Gastrocnemius medialis (tissue), 4 donors: ENCODE measurements at regions not wholly inside any gene's neighbourhood (a gene's known extent, or its start where the extent isn't known, plus 50 kb on each side); places are given as distances from the start of the nearest gene placed in this dataset.

Source experiments
- ATAC-seq, 2 donors: fragments of 150-250 bp; one replicate each; pipeline ENCODE4 v1.9.1; 2016
- DNase-seq, 2 donors: peaks; one replicate each; pipeline ENCODE4 v3.0.0-alpha.2; 2019
- H3K27ac ChIP-seq, 4 donors: fragments of 200-600 bp; sonication (generic); 1 replicate in 1 of 4; 2 replicates in 3 of 4; pipeline ENCODE4 v1.5.1; 2016 to 2018; ENCODE audit warnings: mild to moderate bottlenecking in 2 of 4, moderate library complexity in 1 of 4
- H3K27me3 ChIP-seq, 3 donors: fragments of 200-600 bp; sonication (generic) in 2 of 3; 1 replicate in 1 of 3; 2 replicates in 2 of 3; pipeline versions ENCODE4 v1.5.1 to v1.6.0; 2016 to 2019; ENCODE audit warnings: mild to moderate bottlenecking in 1 of 3, moderate library complexity in 1 of 3
- H3K36me3 ChIP-seq, 2 donors: fragments of 200-600 bp; sonication (generic) in 1 of 2; one replicate each; pipeline ENCODE4 v1.5.1; 2017 to 2018
- H3K4me1 ChIP-seq, 2 donors: fragments of 200-600 bp; sonication (generic) in 1 of 2; one replicate each; pipeline ENCODE4 v1.5.1; 2016 to 2017; ENCODE audit warnings: mild to moderate bottlenecking in 2 of 2
- H3K4me3 ChIP-seq, 4 donors: fragments of 200-600 bp; sonication (generic) in 3 of 4; 1 replicate in 1 of 4; 2 replicates in 3 of 4; pipeline ENCODE4 v1.5.1; 2016 to 2019; ENCODE audit warnings: mild to moderate bottlenecking in 2 of 4
- H3K9me3 ChIP-seq, 3 donors: fragments of 200-600 bp; sonication (generic) in 2 of 3; 1 replicate in 1 of 3; 2 replicates in 2 of 3; pipeline ENCODE4 v1.5.1; 2016 to 2019
- POLR2A ChIP-seq, 2 donors: fragments of 450-650 bp; IDR thresholded peaks; one replicate each; pipeline ENCODE4 v1.6.1; 2017; ENCODE audit warnings: antibody characterized with exemption in 2 of 2, mild to moderate bottlenecking in 2 of 2, moderate library complexity in 2 of 2
- in situ Hi-C, 4 donors: fragments of 200-750 bp; cut with MboI; loops; one replicate each; pipeline versions ENCODE4 v1.15.0 to v1.8.0; 2017; ENCODE audit warnings: low sequenced_read_pairs in 4 of 4
- intact Hi-C: fragments of 100-400 bp; cut with DNase I; formaldehyde crosslinking; loops from one replicate; pipeline ENCODE4 v1.15.1; 2023; ENCODE audit warnings: low total_unique reads
- TF ChIP-seq, protein P1 (sequence below), 5 experiments: fragments of 450-650 bp in 3 of 5; fragments of 200-600 bp in 2 of 5; sonication (generic) in 2 of 5; IDR thresholded peaks in 4 of 5; conservative IDR thresholded peaks in 1 of 5; 1 replicate in 4 of 5; 2 replicates in 1 of 5; pipeline ENCODE4 v1.5.1; 2016 to 2019; ENCODE audit warnings: antibody characterized with exemption in 5 of 5, mild to moderate bottlenecking in 3 of 5, moderate library complexity in 3 of 5

DNA sequence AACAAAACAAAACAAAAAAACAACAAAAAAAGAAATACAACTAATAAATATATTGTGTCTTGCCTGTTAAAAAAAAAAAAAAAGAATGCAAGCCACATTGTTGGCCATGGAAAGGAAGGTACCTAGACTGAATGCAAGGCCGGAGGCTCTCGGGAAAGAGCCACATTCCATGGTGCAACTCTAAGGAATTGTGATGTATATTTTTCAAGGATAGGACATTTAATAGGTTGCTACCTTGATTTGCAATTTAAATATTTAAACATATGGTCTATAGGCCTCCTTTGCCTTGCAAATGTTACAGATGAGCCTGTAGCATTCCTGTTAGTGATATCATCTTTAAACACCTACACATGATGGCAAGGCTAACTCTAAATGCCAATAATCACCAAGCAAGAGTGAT lies 650.9 kb downstream of the TOX3 start:
- Histone ChIP-seq H3K4me3 (no peak overlapping the region), H3K9me3 (no peaks in the 10 kb centered on the region), H3K4me1 (no peaks in the 10 kb centered on the region), H3K36me3 (no peaks in the 10 kb centered on the region), H3K27ac (no peak overlapping the region), H3K27me3 (no peaks in the 10 kb centered on the region)
- no peak for ATAC-seq
- intact Hi-C loops (no loop called here), in situ Hi-C loops (no loop called here)
- no peak for TF ChIP-seq POLR2A (IDR thresholded peaks at IDR 0.05)
- TF ChIP-seq, protein P1, sequence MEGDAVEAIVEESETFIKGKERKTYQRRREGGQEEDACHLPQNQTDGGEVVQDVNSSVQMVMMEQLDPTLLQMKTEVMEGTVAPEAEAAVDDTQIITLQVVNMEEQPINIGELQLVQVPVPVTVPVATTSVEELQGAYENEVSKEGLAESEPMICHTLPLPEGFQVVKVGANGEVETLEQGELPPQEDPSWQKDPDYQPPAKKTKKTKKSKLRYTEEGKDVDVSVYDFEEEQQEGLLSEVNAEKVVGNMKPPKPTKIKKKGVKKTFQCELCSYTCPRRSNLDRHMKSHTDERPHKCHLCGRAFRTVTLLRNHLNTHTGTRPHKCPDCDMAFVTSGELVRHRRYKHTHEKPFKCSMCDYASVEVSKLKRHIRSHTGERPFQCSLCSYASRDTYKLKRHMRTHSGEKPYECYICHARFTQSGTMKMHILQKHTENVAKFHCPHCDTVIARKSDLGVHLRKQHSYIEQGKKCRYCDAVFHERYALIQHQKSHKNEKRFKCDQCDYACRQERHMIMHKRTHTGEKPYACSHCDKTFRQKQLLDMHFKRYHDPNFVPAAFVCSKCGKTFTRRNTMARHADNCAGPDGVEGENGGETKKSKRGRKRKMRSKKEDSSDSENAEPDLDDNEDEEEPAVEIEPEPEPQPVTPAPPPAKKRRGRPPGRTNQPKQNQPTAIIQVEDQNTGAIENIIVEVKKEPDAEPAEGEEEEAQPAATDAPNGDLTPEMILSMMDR (IDR thresholded peaks at IDR 0.05 in 4 of 5, conservative IDR thresholded peaks at IDR 0.05 in 1 of 5) = no peak
- no peak for DNase-seq

DNA sequence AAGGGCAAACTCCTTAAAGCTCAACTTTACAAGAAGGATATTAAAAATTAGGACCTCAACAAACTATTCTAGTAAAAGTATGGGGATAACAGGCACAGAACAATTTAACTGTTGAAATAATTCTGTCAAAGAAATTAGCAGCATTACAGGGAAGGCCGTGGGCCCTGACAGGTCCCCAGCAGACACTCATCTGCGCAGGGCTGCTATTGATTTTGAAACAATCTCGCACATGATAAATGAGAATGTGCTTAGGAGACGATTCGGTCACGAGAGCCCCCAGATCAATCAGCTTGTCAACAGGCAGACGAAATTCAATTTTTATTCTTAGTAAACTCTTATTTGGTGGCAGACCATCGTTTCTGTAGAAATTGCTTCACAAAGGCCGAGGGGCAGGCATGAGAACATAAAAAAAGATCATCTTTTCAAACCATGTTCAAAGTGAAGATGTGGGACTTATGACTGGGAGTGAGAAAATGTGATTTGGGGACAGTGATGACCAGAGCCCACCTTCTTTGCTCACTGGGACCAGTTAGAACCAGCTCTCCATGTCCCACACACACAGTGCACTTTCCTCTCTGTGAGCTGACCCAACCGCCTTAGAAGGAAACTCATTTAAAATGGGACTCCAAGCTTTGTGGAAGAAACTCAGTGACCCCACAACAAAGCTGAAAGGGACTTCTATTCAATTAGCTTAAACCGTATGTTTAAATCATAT lies 654.5 kb downstream of the TOX3 start:
- H3K27ac ChIP-seq = no peak overlapping the region
- H3K4me3 ChIP-seq = no peak overlapping the region
- in situ Hi-C loops (no loop called here), intact Hi-C loops (no loop called here)
- ATAC-seq = no peak
- no peaks in the 10 kb centered on the region for H3K27me3 ChIP-seq
- H3K36me3 ChIP-seq = no peaks in the 10 kb centered on the region
- no peak for DNase-seq
- TF ChIP-seq POLR2A (IDR thresholded peaks at IDR 0.05) = no peak
- TF ChIP-seq, protein P1 (IDR thresholded peaks at IDR 0.05 in 4 of 5, conservative IDR thresholded peaks at IDR 0.05 in 1 of 5) = no peak
- H3K4me1 ChIP-seq = no peaks in the 10 kb centered on the region
- H3K9me3 ChIP-seq = no peaks in the 10 kb centered on the region

DNA sequence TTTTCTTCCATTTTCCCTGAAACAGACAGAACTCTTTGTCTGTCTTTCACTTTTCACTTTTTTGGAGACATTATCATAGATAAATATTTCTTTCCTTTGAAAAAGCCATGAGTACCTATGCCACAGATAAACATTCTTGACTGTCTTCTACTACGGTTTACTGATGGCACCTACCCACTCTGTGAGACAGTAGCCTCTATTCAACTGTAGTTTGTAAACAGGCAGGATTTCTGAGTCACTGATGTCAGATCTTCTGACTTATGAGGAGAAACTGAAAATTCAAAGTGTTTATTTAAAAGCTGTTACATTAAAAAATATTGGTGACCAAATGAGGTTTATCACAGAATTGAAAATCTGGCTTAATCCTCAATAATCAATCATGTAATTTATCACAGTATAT lies 658.4 kb downstream of the TOX3 start:
- intact Hi-C loops = no loop called here
- ATAC-seq = no peak

DNA sequence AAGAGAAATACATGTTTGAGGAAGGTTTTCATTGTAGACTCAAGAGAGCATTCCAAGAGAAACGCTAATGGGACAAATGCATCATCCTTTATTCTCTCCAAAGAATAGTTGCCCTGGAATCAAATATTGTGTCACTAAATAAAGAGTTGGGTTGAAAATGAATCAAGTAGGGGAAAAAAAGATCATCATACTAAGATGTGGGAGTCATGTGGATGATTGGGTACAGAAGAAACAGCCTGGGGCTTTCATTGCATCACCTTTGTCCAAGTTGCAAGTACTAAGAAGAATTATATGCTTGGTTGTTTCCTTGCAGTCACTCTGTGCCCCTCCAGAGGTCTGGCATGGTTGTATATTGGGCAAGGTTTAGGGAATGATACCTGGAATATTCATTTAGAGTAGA lies 658.9 kb downstream of the TOX3 start:
- Histone ChIP-seq H3K27ac (no peak overlapping the region), H3K4me1 (no peaks in the 10 kb centered on the region), H3K9me3 (no peaks in the 10 kb centered on the region), H3K4me3 (no peak overlapping the region), H3K36me3 (no peaks in the 10 kb centered on the region), H3K27me3 (no peaks in the 10 kb centered on the region)
- no peak for ATAC-seq
- in situ Hi-C loops (no loop called here), intact Hi-C loops (no loop called here)
- no peak for DNase-seq
- no peak for TF ChIP-seq POLR2A (IDR thresholded peaks at IDR 0.05)
- TF ChIP-seq, protein P1 (IDR thresholded peaks at IDR 0.05 in 4 of 5, conservative IDR thresholded peaks at IDR 0.05 in 1 of 5) = no peak

More for the DNA sequence above, 658.4 kb downstream of the TOX3 start:
- Histone ChIP-seq H3K4me1 (no peaks in the 10 kb centered on the region), H3K4me3 (no peak overlapping the region), H3K27ac (no peak overlapping the region), H3K9me3 (no peaks in the 10 kb centered on the region), H3K36me3 (no peaks in the 10 kb centered on the region), H3K27me3 (no peaks in the 10 kb centered on the region)
- TF ChIP-seq POLR2A (IDR thresholded peaks at IDR 0.05) = no peak
- TF ChIP-seq, protein P1 (IDR thresholded peaks at IDR 0.05 in 4 of 5, conservative IDR thresholded peaks at IDR 0.05 in 1 of 5) = no peak
- DNase-seq = no peak
- in situ Hi-C loops = no loop called here

- no peak overlapping the region for H3K27ac ChIP-seq
- no peaks in the 10 kb centered on the region for H3K36me3 ChIP-seq
- intact Hi-C loops (no loop called here), in situ Hi-C loops (no loop called here)
- ATAC-seq (no peak), DNase-seq (no peak)
- H3K4me1 ChIP-seq = no peaks in the 10 kb centered on the region
- no peaks in the 10 kb centered on the region for H3K9me3 ChIP-seq
- no peak for TF ChIP-seq POLR2A (IDR thresholded peaks at IDR 0.05)
- TF ChIP-seq, protein P1 (IDR thresholded peaks at IDR 0.05 in 4 of 5, conservative IDR thresholded peaks at IDR 0.05 in 1 of 5) = no peak
- H3K4me3 ChIP-seq = no peak overlapping the region
- no peaks in the 10 kb centered on the region for H3K27me3 ChIP-seq
Observed at GRCh38 chr16:51886456-51886855, 660.5 kb downstream of the TOX3 start.
